HG03097 (cell line): ENCODE measurements at regions not wholly inside any gene's neighbourhood (a gene's known extent, or its start where the extent isn't known, plus 50 kb on each side); places are given as distances from the start of the nearest gene placed in this dataset.
"Not testable (repeated sequence)": the region's sequence is repeated elsewhere in the genome, so short reads cannot be mapped to it uniquely, and the experiment has no call there.

Experiments used
- ATAC-seq: cut with Tn5 transposase; IDR thresholded peaks from one replicate; pipeline ENCODE4 v1.9.1; 2021; ENCODE audit not compliant: unreplicated experiment, low FRiP score

DNA sequence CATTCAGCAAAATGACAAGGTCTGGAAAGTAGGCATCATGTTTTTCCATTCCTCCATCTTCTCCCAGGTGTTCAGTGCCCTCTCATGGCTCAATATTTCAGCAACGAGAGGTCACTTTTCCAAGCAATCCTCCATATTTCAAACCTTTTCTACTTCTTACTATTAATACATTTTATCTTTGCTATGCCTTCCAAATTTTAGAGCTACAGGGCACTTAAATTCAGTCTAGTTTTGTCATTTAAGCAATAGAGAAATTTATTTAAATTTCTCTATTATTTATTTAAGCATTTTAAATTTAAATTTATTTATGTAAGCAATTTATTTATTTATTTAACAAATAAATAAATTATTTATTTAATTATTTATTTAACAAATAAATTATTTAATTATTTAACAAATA is 305.1 kb upstream of the ANXA10 start:
- ATAC-seq = no peak

GRCh38 chr4:167802463-167803212 is 289.7 kb upstream of the ANXA10 start:
- ATAC-seq = no peak

DNA sequence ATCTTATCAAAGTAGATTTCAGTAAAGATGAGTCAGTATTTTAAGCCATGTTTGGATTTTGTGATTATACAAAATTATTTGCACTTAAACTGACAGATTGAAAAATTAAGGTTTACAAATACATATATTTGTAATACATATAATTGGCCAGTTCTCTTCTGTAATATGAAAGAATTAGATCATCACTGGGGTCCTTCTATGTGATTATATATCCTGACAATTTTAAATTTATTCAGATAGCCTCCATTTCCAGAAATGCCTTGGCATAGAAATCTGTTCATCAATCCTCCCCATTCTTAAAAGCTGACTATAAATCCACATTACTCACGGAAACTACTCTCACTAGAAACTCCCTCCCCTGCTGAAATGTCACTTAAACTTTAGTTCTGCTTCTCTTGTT is 280.4 kb upstream of the ANXA10 start:
- no peak for ATAC-seq

DNA sequence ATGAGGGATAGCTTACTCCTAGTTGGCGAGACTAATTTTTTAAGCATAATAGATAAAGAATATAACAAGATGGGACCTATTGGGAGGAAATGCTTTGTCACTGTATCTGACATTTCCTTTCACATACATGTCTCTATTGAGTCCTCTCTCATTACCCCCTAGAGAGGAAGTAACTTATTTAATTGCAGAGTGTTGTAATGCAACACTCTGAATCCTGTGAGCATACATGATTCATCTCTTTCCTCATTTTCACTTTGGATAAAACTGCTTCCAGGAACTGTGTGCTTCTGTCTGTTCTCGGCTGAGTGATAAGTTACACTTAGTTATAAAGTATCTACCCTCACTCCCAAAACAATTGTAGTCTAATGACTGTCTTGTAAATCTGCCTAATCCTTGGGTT is 266.1 kb upstream of the ANXA10 start:
- ATAC-seq = no peak

DNA sequence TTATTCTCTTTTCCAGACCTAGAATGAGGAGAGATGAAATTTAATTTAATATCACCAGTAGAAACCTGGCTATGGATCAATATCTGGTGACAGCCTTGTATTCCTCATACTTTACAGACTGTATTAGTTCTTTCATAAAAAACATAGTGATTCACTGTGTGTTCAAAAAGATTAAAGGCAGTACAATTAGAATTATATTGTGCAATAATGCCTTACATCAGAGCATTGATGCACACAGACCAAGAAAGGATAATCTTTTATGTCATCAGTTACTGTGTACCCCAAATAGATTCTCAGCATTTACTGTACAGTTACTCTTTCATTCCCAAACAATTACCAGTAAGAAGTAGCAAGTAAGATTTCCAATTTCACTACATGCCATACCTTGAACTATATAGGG is 260.5 kb upstream of the ANXA10 start:
- ATAC-seq = no peak

DNA sequence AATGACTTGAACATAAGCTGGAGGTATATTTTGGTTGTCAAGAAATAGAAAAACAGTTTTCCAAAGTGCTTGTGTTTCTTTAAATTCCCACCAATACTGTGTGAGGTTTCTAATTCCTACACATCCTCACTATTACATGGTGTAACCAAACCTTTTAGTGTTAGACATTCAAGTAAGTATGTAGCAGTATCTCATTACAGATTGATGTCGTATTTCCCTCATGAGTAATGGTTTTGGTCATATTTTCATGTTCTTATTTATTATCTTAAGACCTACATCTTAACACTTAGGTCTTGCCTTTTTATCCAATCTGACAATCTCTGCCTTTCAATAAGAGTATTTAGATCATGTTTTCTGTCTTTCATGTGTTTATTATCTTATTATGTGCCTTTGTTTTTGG is 253.7 kb upstream of the ANXA10 start:
- ATAC-seq = no peak

DNA sequence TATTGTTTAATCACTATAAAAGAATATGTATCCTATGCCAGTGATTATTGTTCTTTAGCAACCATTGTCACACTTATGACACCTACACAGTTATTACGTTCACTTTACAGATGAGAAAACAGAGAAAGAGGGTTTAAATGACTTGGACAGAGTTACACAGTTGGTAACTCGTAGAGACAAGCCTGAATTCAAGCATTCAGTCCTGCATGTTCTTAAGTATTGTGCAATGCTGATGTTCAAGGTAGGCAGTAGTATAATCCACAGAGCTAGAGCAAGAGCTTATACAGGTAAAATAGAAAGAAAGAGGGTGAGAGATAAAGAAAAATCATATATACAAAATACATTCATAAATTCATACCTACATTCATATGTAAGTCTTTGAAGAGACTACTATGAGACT is 249.8 kb upstream of the ANXA10 start:
- ATAC-seq = no peak

DNA sequence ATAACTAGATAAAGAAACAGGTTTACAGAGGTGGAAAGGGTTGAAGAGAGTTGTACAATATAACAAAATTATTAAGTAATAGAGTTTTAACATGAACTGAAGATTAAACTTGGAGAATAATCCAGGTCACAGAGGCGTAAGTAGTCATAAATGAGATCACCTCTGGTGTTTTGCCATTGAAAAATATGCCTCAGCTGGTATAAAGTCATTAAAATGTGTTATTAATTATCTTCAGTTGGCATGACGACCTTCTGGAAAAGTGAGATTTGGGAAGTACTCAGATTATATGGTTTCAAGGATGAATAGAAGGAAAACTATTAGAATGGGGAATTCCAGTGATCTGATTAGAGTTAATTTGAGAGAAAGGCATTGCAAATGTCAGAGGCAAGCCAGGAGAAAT is 237.5 kb upstream of the ANXA10 start:
- no peak for ATAC-seq

- ATAC-seq = not testable (repeated sequence)
Observed at GRCh38 chr4:167858127-167858526, 234.2 kb upstream of the ANXA10 start.

DNA sequence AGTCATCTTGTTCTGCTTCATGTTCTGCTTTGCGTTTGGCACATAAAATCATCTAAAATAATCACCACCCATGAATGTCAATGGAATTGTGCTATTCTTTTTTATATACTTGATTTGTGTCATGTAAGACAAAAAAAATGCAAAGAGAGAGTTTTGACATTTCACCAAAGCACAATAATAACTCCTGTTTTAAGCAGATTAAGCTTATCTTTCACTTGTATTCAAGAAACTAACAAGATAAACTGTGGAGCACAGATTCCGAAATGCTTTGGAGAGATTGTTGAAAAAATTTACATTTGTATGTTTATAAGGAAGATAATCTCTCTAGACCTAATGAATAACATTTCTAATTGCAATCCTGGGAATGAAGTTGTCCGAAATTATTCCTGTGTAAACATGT is 225.1 kb upstream of the ANXA10 start:
- ATAC-seq = no peak

DNA sequence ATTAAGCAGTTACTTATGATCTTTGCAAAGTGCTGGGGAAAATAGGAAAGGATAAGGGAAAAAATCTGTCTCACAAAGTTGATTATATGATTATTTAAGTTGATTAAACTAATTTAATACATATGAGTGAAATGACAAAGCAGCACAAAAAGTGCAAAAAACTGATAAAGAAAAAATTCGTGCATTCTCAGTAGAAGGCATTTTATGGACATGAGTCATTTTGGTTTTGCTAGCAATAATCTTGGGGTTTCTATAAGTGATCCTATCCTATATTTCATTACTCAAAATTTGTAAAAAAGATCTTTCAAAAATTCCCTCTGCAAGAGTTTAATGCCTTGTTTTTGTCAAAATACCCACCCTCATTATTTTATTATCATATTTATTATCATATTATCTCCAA is 224.2 kb upstream of the ANXA10 start:
- ATAC-seq = no peak

DNA sequence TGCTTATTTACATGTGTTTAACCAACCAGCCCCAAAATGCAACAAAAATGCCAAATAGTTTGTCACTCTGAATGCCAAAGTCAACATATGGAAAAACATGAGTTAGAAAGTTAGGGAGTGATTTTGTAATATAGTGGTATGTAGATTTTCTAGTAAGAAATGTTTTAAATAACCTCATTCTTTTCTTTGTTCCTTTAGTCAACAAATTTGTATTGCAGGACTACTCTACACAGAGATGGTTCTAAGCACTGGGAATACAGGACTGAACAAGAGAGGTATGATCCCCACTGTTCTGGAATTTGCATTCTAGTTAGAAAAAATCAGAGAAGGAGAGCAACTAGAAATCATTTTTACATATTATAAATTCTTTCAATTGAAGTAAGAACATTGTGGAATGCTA is 218.8 kb upstream of the ANXA10 start:
- no peak for ATAC-seq

GRCh38 chr4:167876091-167876490 is 216.2 kb upstream of the ANXA10 start:
- not testable (repeated sequence) for ATAC-seq

DNA sequence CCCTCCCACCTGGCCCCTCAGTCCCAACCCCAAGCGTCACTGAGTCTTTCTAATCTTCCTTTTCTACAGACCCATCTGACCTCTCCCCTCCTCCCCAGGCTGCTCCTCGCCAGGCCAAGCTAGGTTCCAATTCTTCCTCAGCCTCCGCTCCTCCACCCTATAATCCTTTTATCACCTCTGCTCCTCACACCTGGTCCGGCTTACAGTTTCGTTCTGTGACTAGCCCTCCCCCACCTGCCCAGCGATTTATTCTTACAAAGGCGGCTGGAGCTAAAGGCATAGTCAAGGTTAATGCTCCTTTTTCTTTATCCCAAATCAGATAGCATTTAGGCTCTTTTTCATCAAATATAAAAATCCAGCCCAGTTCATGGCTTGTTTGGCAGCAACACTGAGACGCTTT is 214.5 kb upstream of the ANXA10 start:
- ATAC-seq = not testable (repeated sequence)

DNA sequence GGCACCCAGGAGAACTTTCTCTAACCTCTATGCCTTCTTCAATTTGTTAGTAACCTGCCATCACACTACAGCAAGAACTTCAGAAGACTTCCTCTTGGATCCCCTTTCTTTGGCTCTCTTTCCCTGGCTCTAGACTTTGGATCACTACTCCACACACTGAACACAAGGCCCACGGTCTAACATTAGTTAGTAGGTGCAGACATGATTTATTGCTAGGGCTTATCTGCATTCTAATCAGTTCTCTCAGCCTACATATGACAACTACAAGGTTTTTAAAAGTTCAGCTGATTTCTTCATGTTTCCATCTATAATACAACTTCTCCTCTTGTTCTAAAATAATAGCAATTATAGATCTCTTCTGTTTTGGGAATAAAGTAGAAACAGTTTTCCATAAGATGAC is 209.1 kb upstream of the ANXA10 start:
- ATAC-seq = no peak

DNA sequence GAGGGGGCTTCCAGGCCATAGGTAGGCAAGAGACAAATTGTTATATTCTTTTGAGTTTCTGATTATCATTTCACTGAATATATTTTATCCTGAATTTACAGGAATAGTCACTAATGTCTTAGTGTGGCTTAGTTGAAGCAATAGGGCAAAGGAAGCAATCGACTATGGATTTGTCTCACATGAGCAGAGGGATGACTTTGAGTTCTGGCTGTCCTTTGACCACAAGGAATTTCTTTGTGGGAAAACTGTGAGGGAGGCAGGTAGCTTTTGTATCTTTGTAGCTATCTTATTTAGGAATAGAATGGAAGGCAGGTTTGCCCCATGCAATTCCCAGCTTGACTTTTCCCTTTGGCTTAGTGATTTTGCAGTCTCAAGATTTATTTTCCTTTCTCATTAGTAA is 207.3 kb upstream of the ANXA10 start:
- no peak for ATAC-seq

GRCh38 chr4:167885872-167886271 is 206.5 kb upstream of the ANXA10 start:
- ATAC-seq = no peak

DNA sequence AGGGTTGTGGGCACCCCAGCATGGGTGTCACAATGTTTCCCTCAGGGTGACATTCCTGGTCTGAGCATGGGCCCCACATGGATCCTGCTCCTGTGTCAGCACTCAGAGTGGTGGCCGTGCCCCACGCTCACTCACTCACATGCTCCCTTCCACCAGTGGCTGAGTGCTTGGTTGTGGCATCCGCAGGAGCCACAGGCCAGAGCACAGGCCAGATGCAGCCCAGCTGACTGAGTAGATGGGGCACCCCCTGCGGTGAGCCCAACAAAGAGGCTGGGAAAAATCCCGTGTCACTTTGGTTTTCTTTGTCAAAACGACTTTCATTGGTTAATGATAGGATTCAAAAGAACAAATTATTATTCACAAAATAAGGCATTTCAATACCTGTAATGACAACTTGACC is 204.6 kb upstream of the ANXA10 start:
- no peak for ATAC-seq

DNA sequence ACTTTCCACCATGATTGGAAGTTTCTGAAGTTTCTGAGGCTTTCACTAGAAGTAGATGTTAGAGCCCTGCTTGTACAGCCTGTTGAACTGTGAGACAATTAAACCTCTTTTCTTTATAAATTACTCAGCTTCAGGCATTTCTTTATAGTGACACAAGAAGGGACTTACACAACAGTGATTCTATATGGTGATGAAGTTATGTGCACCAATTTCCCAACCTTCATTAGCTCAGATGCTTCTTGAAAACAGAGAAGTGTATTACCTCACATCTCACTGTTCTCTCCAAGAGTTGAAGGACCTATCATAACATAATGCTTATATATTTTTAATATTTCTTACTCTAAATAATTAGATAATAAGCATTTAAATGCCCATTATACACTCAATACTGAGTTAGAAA is 202.1 kb upstream of the ANXA10 start:
- no peak for ATAC-seq

DNA sequence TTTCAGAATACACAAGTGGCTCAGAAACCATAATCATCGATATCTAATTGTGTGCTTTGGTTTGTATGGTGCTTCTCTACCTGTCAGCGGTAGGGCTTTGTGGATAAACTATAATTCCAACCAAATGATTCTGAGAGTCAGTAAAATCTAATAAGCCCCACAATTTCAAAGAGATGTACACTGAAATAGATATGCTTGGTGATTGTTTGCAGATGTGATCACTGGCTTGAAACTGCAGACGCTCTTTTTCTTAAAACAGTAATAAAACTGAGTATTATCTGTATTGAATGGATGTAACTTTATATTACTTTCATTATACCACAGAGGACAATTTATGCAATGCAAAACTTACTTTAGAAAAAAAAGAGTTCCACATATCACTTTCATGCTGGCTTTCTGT is 198.8 kb upstream of the ANXA10 start:
- no peak for ATAC-seq

GRCh38 chr4:167896260-167896659 is 196.1 kb upstream of the ANXA10 start:
- not testable (repeated sequence) for ATAC-seq

DNA sequence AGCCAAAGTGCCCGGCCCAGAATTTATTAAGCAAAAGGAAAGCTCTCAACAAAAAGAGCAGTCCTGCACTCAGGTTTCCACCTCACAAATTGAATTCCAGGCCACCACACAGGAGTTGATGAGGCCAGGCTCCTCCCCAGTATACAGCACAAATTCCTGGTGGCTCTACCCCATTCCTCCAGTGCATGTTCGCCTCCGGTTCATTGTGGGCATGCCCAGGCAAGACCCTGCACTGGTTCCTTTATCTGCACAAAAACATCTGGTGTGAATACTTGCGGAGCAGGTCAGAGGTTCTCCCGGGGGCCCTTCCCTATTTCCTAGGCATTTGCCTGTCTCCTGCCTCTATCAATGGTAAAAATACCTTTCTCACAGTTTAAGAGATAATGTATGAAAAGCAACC is 195.2 kb upstream of the ANXA10 start:
- no peak for ATAC-seq

- ATAC-seq = no peak
Observed at GRCh38 chr4:167903291-167903721, 189.0 kb upstream of the ANXA10 start.
